Inferior parietal cortex (tissue), 1 donor: ENCODE measurements at regions not wholly inside any gene's neighbourhood (a gene's known extent, or its start where the extent isn't known, plus 50 kb on each side); places are given as distances from the start of the nearest gene placed in this dataset.
A peak's percentile ranks its signal among the peaks of the same experiment; 100 is the strongest.
"Not testable (repeated sequence)": the region's sequence is repeated elsewhere in the genome, so short reads cannot be mapped to it uniquely, and the experiment has no call there.

ENCODE experiments used
- DNase-seq: peaks from one replicate; pipeline ENCODE4 v3.0.0-alpha.2; 2016; ENCODE audit errors: extremely low spot score

DNA sequence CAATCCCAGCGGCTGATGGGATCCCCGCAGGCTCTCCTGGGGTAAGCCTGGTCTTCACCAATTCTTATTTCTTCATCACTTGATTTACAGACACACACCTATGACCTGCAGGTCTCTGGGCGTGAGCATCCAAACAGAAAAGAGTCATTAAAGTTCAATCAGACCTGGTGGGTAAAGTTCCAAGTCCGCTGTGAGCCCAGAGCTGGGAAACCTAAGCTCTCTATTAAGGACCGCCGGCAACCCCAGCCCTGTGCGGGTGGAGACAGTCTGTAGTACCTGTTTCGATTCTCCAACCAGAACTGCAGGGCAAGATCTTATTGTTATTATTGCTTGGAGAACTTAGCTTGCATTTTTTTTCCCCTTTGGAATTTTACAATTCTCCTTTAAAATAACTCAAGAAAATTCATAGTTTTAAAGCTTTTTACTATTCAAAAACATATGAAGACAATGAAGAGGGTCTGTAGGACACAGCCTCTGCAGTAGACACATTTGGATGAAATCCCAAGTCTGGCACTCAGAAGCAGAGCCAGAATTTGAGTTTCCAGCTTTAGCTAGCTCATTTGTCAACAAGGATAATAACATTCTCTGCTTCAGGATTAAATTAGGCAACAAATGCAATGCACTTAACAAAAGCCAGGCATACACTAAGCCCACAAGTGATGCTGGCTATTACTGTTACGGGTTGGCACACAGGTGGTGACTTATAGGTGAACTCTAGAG lies 376.4 kb downstream of the INSIG2 start:
- no peak for DNase-seq

DNA sequence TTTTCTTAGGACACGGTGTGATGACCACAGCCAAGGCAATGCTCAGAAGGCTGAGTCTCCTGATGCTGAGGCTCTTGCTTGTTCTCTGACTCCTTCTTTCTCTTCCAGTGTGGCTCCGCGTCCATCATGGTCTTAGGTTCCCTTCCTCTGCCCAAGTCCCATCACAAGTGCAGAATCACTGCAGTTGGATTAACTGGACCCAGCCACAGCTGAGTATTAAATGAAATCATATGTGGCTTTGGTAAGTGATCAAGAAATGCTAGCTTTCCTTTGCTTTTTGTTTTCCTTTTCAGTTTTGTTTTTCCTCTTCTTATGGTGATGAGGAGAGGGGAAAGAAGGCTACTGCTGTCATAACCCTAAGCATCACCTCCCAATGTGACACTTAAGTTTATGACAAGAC lies 375.8 kb downstream of the INSIG2 start:
- no peak for DNase-seq

DNA sequence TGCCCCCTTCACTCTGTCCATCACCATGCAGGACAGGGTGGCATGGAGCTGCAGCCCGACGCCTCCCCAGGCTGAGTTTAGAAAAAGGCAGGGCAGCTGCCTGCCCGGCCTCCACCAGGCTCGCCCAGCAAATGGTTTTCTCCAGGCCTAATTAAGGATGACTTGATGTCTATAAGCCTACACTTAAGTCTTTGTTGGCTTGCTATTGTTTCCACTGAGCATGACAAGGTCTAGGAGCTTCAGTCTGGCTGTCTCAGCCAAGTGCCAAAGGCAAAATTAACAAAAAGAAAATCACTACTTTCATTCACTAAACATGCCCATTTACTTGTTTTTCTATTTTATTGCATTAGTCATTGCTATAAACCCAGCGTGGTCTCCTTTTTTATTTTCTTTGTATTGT lies 372.2 kb downstream of the INSIG2 start:
- no peak for DNase-seq

DNA sequence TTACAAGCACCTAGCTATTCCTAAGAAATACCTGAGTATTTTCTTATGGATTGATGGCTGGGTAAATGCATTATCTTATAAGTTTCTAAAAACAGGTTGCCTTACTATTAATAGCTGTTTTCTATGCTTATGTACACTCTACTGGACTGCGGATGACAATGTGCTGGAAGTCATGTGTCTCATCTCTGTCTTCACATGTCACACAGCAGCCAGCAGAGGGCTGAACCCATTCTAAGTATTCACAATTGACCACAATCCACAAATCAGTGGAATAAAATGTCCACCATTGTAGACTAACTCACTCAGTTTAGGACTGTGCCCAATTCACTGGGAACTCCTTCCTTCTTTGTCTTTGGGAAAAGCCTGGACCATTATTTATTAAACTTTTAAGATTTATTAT lies 371.2 kb downstream of the INSIG2 start:
- no peak for DNase-seq

DNA sequence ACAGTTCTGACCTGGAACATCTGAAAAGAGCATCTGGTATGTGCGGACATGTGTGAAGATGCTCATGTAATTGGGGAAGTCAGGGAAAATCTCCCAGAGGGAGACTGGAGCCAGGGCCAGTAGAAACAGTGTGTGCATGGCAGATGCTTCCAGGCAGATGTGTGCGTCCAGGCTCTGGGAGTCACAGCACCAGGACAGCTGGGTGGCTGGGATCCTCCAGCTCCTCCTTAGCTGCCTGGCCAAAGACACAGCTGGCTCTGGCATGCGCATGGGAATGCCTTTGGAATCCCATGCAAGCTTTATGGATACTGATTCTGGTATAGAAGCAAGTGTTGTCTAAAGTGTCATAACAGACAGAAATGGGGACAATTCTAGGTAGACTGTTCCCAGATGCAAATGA lies 369.7 kb downstream of the INSIG2 start:
- DNase-seq: no peak

DNA sequence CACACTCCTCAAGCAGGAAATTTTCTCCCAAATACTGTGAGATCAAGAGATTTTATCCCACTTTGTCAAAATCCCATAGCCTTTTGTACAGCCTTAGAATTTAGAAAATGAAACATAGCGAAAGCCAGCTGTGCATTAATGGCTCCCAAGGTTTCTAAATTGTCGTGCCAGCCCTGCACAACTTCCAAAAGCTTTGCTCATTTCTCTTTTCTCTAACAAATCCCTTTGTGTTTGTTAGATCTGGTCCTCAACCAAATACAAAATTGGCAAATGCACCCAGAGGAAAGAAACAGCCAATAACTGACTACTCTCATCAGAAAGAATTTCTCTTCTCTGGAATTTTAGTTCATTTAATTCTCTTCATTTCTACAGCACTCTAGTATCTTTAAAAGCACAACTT lies 361.1 kb downstream of the INSIG2 start:
- peak; percentile 2 for DNase-seq

DNA sequence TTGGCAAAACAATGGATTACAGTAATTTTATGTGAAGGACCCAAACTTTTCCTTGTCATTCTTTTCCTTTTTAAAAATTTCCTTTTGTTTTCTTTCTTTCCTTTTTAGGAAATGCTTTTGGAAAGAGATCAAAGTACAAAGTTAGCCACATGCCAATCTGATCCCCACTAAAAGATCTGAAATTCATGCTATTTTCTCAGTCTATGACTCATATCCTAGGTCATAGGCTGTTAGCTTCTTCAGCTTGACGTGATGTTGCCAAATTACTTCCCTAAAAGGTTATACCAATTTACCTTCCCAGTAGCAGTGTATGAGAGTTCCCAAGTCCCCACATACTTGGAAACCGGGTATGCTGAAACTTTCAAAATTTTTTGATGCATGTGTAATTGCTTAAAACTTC lies 355.3 kb downstream of the INSIG2 start:
- no peak for DNase-seq

DNA sequence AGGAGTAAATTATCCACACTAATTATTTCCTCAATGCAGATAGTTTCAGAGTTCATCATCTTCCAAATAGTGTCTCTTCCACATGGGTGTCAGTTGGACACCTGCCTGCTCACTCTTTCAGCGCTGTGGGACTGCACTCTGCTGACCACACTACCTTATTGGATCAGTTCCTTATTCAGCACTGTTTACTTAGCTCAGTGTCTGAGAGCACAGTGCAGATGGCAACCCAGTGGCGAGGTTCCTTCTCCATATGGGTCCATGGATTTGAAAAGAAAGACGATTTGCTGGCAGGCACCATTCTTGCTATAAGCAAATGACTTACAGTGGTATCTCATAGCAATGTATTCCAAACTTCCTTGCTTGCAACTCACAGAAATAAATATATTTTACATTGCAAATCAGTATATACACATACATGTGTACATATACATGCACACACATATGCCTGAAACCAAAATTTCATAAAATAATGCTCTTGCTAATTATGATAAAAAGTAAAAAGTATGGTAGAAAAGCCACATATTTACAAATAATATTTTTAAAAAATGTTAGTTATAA lies 354.8 kb downstream of the INSIG2 start:
- DNase-seq: no peak

DNA sequence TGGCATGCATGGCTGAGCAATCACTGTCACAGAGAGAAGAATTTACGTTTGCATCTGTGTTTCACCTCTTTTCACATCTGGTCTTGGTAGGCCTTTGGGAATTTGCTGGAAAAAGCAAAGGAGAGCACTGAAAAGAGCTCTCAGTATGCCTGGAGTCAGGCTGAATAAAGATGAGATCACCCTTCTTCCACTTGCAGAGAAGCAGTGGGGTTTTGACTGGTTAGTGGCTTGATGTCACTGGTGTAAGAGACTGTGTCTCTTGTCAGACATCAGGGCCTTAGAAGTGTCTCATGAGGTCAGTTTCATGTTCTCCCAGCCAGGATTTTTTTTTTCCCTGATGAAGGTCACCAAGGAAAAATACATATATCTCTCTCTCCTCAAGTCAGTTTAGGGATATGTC lies 353.8 kb downstream of the INSIG2 start:
- DNase-seq: no peak

DNA sequence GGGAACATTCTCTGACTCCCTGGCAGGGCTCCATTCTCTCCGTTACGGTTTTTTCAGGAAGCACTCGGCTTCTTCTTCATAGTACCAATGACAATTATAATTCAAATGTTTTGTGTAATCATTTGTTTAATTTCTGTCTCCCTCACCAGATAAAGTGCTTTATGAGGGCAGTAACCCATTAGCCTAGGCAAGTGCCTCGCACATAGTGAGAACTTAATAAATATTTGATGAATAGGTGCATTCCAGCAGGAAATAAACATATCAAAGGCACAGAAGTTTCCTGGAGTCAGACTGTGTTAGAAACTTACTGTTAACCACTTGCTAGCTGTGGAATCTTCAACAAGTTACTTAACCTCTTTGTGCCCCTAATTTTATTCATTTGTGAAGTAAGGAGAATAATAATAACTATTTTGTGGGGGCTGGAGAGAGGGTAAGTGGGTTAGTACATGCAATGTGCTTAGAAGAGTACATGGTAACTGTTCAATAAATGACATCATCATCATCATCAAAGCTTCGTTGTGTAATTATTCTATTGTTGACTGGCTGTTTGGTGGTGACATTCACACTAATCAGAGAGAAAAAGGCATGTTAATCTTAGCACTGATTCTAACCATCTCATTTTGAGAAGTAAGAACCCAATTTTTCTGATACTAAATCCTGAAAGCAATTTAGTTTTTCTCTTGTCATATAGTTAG lies 352.3 kb downstream of the INSIG2 start:
- DNase-seq: no peak

DNA sequence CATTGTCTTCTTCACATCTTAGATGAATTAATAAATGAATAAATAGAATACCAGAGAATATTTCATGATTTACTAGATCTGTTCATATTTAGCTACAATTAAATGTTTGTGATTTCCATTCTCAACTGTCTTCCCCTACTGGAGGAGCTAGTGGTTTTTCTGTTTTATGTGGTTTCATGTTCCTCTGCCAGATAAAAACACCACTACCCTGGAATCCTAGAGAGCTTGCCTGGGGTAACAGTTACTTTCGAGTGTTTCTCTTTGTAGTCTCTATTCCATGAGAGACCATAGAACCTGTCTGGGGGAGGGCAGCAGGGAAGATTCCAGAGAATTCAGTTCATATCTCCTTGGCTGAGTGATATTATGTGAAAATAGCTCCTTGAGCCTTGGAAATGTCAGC lies 349.2 kb downstream of the INSIG2 start:
- no peak for DNase-seq

DNA sequence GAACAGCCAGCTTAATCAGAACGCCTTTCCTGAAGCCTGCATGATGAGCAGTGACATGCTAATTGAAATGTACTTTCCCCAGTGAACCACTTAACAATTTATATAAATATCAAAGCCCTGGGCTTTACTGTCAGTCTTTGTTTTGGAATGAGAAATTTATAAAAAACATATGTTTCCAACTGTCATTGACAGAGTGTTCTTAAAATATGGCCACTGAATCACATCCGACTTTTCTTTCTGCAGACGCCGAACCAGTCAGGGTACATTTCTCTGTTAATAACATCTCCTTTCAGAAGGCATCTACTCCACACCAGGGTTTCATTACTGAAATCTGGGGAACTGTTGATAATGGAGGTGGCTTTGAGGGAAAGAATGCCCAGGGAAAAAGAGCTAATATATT lies 343.7 kb downstream of the INSIG2 start:
- DNase-seq: no peak

DNA sequence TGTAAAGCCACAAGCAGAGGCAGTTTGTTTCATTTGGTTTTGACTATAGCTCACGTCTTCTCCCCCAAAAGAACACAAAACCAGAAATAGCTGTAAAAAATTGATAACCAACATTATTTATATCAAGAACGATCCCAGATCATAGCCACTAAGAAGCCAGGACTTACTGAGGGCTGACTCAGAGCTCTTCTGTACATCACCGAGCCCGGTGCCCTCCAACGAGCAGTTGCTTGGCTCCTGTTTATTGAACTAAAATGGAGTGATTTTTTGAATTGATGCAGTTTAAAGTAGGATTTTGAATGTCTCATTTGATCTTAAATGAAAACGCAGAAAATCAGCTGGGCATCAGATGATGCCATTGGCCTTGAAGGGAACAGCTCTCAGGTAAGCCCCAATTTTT lies 343.3 kb downstream of the INSIG2 start:
- DNase-seq: no peak

DNA sequence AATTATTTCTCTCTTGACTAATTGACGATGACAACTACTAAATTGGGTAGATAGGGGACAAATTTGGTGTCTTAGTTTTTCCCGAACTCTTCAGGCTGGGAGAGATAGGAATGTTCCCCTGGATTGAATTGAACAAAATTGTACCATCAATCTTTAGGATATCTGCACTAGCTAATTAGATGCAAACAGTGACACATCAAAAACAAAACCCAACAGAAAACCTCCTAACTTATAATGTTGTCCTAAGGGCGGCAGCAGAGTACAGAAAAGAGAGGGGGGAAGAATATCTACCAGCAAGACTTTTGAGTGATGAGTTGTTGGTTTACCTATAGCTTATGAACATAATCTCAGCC lies 342.9 kb downstream of the INSIG2 start:
- no peak for DNase-seq

DNA sequence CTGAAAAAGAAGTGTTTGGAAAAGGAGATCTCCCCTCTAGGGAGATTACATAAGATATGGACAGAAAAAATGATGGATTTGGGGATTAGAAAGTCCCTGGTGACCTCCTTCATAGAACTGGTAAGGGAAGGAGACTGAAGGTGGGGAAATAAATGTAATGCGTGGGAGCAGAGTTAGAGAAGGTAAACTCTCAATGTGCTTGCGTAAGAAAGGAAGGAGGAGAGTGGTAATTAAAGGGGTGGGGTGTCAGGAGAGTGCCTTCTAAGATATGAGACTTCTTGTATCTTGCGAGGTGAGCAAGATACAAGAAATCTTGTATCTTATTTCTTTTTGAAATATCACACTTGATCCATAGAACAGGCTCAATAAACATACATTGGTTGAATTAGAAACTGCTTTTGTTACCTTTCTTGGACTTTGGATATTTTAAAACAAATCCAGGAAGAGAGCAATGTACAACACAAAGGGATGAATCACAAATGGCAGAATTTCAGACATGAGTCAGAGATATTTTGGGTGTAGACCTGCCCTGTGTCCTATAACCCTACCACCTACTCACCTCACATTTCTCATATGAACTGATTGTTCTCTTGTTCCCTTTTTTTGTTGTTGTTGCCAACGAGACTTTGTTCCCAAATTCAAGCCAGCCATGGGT lies 342.4 kb downstream of the INSIG2 start:
- no peak for DNase-seq

DNA sequence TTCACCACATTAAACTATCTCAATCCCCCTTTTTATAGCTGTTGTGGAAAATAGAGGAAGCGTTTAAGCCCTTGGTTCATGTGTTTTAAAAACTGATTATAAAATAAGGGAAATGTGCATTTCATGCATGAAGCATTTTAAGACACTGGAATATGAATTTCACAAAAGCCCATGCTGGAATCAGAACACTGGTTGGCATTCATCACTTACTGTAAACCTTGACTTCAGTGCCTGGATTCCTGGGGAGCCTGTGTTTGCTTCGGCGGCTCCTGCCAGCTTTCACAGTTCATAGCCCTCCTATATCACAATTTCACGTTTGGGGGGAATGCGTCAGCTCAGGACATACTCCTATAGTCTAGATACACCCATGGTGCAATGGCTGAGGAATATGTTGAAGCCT lies 336.9 kb downstream of the INSIG2 start:
- no peak for DNase-seq

DNA sequence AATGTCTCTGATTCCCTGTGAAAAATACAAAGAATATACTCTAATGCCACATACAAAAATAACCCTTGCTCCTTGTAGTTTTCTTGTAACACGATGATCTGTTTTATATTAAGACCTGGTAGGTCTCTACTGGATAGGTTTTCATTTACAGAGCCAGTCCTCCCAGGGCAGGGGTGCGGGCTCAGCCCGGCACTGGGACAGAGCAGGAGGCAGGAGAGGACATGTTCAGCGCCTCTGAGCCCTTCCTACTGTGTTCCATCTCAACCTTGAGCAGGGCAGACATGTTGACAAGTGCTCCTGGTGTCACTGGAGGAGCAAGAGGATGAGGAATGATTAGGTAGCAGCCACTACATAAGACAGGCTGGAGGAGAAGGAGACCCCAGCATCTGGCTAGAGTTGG lies 335.5 kb downstream of the INSIG2 start:
- DNase-seq: no peak

DNA sequence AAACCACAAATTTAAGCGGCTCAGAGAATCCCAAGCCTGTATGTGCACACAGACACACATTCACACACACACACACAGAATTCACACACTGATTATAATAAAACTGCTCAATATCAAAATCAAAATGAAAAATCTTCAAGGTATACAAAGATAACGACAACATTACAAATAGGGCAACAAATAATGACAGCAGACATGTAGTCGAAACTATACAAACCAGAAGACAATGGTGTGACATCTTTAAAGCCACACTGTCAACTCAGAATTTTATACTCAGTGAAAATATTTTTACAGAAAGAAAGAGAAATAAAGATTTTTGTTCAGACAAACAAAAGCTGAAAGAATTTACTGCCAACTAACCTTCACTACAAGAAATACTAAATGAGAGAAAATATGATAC lies 333.4 kb downstream of the INSIG2 start:
- DNase-seq: no peak

DNA sequence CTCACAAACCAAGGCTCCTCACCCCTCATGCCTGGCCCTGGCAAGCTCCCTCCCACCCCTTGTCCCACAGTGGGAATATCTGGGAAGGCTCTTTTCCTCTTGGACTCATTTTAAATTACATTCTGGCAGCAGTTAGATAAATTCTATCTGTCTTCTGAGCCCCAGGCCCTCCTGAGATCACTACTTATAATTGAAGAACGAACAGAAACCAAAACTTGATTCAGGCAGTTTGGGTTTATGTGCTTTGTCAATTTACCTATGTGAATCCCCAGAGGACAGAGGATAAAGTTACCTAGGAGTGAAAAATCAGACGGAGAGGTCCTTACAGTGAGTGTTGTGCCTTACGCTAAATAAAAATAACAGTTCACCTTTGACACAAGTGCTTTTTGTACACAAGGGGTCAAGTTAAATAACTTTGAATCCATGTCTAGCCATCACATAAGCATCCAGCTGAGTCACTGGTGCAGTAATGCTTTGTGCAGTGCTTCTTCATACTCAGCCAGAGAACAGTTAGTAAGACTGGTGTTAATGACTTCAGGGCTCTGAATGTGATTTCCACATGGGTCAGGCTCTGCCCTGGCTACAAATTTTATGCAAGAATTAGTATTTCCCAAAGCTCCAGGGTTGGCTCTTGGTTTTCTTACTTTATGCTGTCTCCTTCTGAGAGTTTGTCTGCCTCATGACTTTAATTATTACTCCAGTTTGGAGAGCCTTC lies 329.3 kb downstream of the INSIG2 start:
- no peak for DNase-seq

DNA sequence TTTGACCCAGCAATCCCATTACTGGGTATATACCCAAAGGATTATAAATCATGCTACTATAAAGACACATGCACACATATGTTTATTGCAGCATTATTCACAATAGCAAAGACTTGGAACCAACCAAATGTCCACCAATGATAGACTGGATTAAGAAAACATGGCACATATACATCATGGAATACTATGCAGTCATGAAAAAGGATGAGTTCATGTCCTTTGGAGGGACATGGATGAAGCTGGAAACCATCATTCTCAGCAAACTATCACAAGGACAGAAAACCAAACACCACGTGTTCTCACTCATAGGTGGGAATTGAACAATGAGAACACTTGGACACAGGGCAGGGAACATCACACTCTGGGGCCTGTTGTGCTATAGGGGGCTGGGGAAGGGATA lies 326.9 kb downstream of the INSIG2 start:
- not testable (repeated sequence) for DNase-seq

DNA sequence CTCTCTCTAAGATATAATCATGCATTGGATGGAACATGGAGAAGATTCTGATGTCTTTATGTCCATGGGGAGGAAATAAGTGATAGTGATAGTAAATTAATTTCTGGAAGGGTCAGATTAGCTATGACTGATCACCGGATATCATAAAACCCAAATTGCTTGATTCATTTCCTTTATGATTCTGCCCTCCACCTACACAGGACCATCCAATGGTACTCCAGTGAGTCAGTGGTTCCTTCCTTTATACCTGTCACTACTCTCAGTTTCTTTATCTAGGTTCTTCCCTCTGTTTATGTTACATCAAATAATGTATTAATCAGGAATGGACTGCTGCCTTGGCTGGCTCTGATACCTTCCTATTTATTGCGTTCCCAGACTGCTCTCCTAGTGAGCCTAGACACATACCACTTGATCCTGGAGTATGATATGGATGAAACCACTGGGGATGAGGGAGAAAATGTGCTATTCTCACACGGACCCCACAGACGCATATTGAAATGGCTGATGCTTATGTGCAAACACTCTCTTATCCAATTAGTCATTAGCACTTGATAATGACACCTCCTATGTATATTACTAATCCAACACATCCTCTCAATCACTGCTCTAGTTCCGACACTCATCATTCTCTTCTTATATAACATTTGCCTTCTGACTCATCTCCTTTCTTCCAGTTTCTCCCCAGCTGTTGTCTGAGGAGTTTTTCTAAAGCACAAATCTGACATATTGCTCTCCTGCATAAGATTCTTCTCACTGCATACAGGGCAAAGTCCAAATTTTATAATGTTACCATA lies 315.6 kb downstream of the INSIG2 start:
- DNase-seq: no peak

DNA sequence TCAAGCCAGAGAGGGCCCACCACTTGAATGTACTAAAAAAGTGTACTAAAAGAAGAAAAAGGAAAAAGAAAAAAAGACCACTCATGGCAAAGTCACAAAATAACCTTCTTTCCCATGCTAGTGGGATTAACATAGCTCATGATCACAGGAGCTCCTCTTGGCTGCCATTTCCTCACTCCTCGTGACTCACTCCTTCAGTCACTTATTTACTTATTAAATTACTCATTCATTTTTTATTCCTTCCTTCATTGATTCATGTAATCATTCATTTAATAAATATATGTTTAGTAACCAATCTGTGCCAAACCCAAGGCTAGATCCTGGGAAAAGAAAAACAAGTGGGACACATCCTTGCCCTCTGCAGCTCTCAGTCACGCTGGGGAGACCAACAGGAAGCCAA lies 300.5 kb downstream of the INSIG2 start:
- DNase-seq: no peak
